Small intestine (tissue), 7 donors: ENCODE measurements at regions not wholly inside any gene's neighbourhood (a gene's known extent, or its start where the extent isn't known, plus 50 kb on each side); places are given as distances from the start of the nearest gene placed in this dataset.

Source experiments
- DNase-seq, 2 donors: peaks; one replicate each; pipeline versions ENCODE4 v3.0.0 to v3.0.0-alpha.2; 2013
- FAIRE-seq: peaks from 2 replicates; lab custom pipeline; 2012; peaks lifted over from hg19 to GRCh38; lab: Jason Lieb, UNC
- H3K27ac ChIP-seq, 3 donors: one replicate each; pipeline ENCODE4 v1.5.1; 2013; ENCODE audit warnings: low read length in 2 of 3, mild to moderate bottlenecking in 2 of 3, control low read depth in 1 of 3, inconsistent platforms in 1 of 3, low read depth in 1 of 3, moderate library complexity in 1 of 3
- H3K27me3 ChIP-seq, 3 donors: one replicate each; pipeline ENCODE4 v1.6.1; 2013; ENCODE audit warnings: low read length in 3 of 3, inconsistent platforms in 1 of 3; ENCODE audit not compliant: control insufficient read depth in 3 of 3, insufficient read depth in 3 of 3
- H3K36me3 ChIP-seq, 3 donors: one replicate each; pipeline ENCODE4 v1.6.1; 2013; ENCODE audit warnings: low read length in 3 of 3, inconsistent platforms in 1 of 3, low read depth in 1 of 3, mild to moderate bottlenecking in 1 of 3, moderate library complexity in 1 of 3; ENCODE audit not compliant: control insufficient read depth in 3 of 3, insufficient read depth in 2 of 3
- H3K4me1 ChIP-seq, 3 donors: one replicate each; pipeline ENCODE4 v1.6.1; 2013; ENCODE audit warnings: low read length in 2 of 3, inconsistent platforms in 1 of 3, low read depth in 1 of 3, mild to moderate bottlenecking in 1 of 3, moderate library complexity in 1 of 3; ENCODE audit not compliant: control insufficient read depth in 3 of 3, insufficient read depth in 2 of 3
- H3K4me3 ChIP-seq, 3 donors: one replicate each; pipeline ENCODE4 v1.5.1; 2013; ENCODE audit warnings: low read length in 3 of 3, control low read depth in 1 of 3, inconsistent platforms in 1 of 3, low read depth in 1 of 3, mild to moderate bottlenecking in 1 of 3, moderate library complexity in 1 of 3
- H3K9me3 ChIP-seq, 2 donors: one replicate each; pipeline ENCODE4 v1.6.1; 2013; ENCODE audit warnings: low read depth in 1 of 2, low read length in 1 of 2; ENCODE audit not compliant: control insufficient read depth in 2 of 2, insufficient read depth in 1 of 2
- whole genome bisulfite sequencing, 3 donors: extraction: QIAGEN DNeasy Blood & Tissue Kit; methylation state at CpG; one replicate each; pipeline ENCODE4 v1.1.7; 2013; 5-methylcytosine and 5-hydroxymethylcytosine counted together
- donor health status: healthy with polysubstance abuse.
- donor health status: control.
- donor health status: control.
- donor health status: Bipolar disorder and iron deficiency.
- donor health status: healthy.

GRCh38 chrX:118182681-118183080 is 66.1 kb upstream of the KLHL13 start:
- Histone ChIP-seq H3K36me3 (no peaks in the 10 kb centered on the region), H3K27me3 (no peaks in the 10 kb centered on the region), H3K4me3 (no peak overlapping the region), H3K9me3 (no peaks in the 10 kb centered on the region), H3K4me1 (peaks cover 0 to 7% (median 0%) of the 10 kb centered on the region in 3 donors), H3K27ac (no peak overlapping the region)
- no peak for DNase-seq
- 53 to 72% (median 60%) methylated on average over 3 of the region's 3 CpGs for WGBS, 3 donors
- no peak for FAIRE-seq

GRCh38 chrX:118183606-118184005 is 67.0 kb upstream of the KLHL13 start:
- H3K9me3 ChIP-seq: no peaks in the 10 kb centered on the region
- H3K36me3 ChIP-seq: no peaks in the 10 kb centered on the region
- WGBS, 3 donors: 81 to 90% (median 85%) methylated on average over 1 of the region's 1 CpG
- FAIRE-seq: peak; percentile 5
- H3K4me1 ChIP-seq: peaks cover 0 to under 1% (median 0%) of the 10 kb centered on the region in 3 donors
- H3K4me3 ChIP-seq: no peak overlapping the region
- H3K27ac ChIP-seq: no peak overlapping the region
- no peaks in the 10 kb centered on the region for H3K27me3 ChIP-seq
- no peak for DNase-seq

- no peak for DNase-seq
- no peak for FAIRE-seq
- H3K9me3 ChIP-seq: no peaks in the 10 kb centered on the region
- no peaks in the 10 kb centered on the region for H3K36me3 ChIP-seq
- no peak overlapping the region for H3K4me3 ChIP-seq
- H3K27ac ChIP-seq: no peak overlapping the region
- H3K4me1 ChIP-seq: peaks cover 0 to 5% (median 0%) of the 10 kb centered on the region in 3 donors
- H3K27me3 ChIP-seq: no peaks in the 10 kb centered on the region
Measured at GRCh38 chrX:118187100-118187499, 70.5 kb upstream of the KLHL13 start.

- 8 to 30% (median 10%) methylated on average over 3 of the region's 3 CpGs for WGBS, 3 donors
- Histone ChIP-seq H3K9me3 (no peaks in the 10 kb centered on the region), H3K4me1 (peaks cover 0 to 5% (median 0%) of the 10 kb centered on the region in 3 donors), H3K27ac (no peak overlapping the region), H3K27me3 (no peaks in the 10 kb centered on the region), H3K4me3 (no peak overlapping the region), H3K36me3 (no peaks in the 10 kb centered on the region)
- FAIRE-seq (no peak), DNase-seq (no peak)
Measured at GRCh38 chrX:118189000-118189399, 72.4 kb upstream of the KLHL13 start.

- DNase-seq (peak; percentile 12 to 33), FAIRE-seq (no peak)
- no peaks in the 10 kb centered on the region for H3K36me3 ChIP-seq
- H3K9me3 ChIP-seq: no peaks in the 10 kb centered on the region
- peaks cover 0 to 5% (median 0%) of the 10 kb centered on the region in 3 donors for H3K4me1 ChIP-seq
- WGBS, 3 donors: 16 to 57% (median 28%) methylated on average over 3 of the region's 3 CpGs
- no peaks in the 10 kb centered on the region for H3K27me3 ChIP-seq
- H3K27ac ChIP-seq: no peak overlapping the region
- no peak overlapping the region for H3K4me3 ChIP-seq
Measured at GRCh38 chrX:118189628-118190027, 73.0 kb upstream of the KLHL13 start.

GRCh38 chrX:118197730-118198129 is 81.1 kb upstream of the KLHL13 start:
- DNase-seq: no peak
- H3K27me3 ChIP-seq: no peaks in the 10 kb centered on the region
- no peaks in the 10 kb centered on the region for H3K36me3 ChIP-seq
- no peaks in the 10 kb centered on the region for H3K9me3 ChIP-seq
- H3K4me3 ChIP-seq: no peak overlapping the region
- 42 to 76% (median 60%) methylated on average over 1 of the region's 1 CpG for WGBS, 3 donors
- H3K4me1 ChIP-seq: no peaks in the 10 kb centered on the region
- no peak overlapping the region for H3K27ac ChIP-seq
- no peak for FAIRE-seq

GRCh38 chrX:118198577-118198976 is 82.0 kb upstream of the KLHL13 start:
- no peaks in the 10 kb centered on the region for H3K4me1 ChIP-seq
- no peak overlapping the region for H3K4me3 ChIP-seq
- no peaks in the 10 kb centered on the region for H3K9me3 ChIP-seq
- H3K27me3 ChIP-seq: no peaks in the 10 kb centered on the region
- DNase-seq: no peak
- no peak for FAIRE-seq
- no peaks in the 10 kb centered on the region for H3K36me3 ChIP-seq
- 47 to 78% (median 75%) methylated on average over 3 of the region's 3 CpGs for WGBS, 3 donors
- H3K27ac ChIP-seq: no peak overlapping the region

- WGBS, 3 donors: 17 to 57% (median 38%) methylated on average over 4 of the region's 4 CpGs
- no peak for FAIRE-seq
Measured at GRCh38 chrX:118199997-118200396, 83.4 kb upstream of the KLHL13 start.

More at GRCh38 chrX:118199997-118200396, 83.4 kb upstream of the KLHL13 start:
- Histone ChIP-seq H3K27me3 (no peaks in the 10 kb centered on the region), H3K4me3 (no peak overlapping the region), H3K27ac (no peak overlapping the region), H3K4me1 (no peaks in the 10 kb centered on the region), H3K9me3 (no peaks in the 10 kb centered on the region), H3K36me3 (no peaks in the 10 kb centered on the region)
- DNase-seq: no peak
